H9 (cell line): ENCODE measurements at regions not wholly inside any gene's neighbourhood (a gene's known extent, or its start where the extent isn't known, plus 50 kb on each side); places are given as distances from the start of the nearest gene placed in this dataset.

Source experiments
- DNase-seq: peaks from one replicate; pipeline ENCODE4 v3.0.0-alpha.2; 2017
- H2AFZ ChIP-seq: one replicate; pipeline ENCODE4 v1.6.1; 2013; ENCODE audit warnings: mild to moderate bottlenecking, low read length, control low read depth, moderate library complexity
- H2AK5ac ChIP-seq: 2 replicates; pipeline ENCODE4 v1.6.1; 2013; ENCODE audit warnings: low read length, control low read depth, mixed read lengths; ENCODE audit not compliant: insufficient read length
- H2BK120ac ChIP-seq: one replicate; pipeline ENCODE4 v1.6.1; 2013; ENCODE audit warnings: low read depth, mild to moderate bottlenecking, low read length, control low read depth, inconsistent platforms; ENCODE audit not compliant: poor library complexity, severe bottlenecking
- H2BK12ac ChIP-seq: 2 replicates; pipeline ENCODE4 v1.6.1; 2013; ENCODE audit warnings: low read length, control low read depth, mixed read lengths, low read depth; ENCODE audit not compliant: insufficient read length
- H2BK15ac ChIP-seq: 2 replicates; pipeline ENCODE4 v1.6.1; 2013; ENCODE audit warnings: low read depth, low read length, control low read depth
- H2BK20ac ChIP-seq: one replicate; pipeline ENCODE4 v1.6.1; 2013; ENCODE audit warnings: low read depth, mild to moderate bottlenecking, low read length, control low read depth, inconsistent platforms; ENCODE audit not compliant: poor library complexity, severe bottlenecking
- H2BK5ac ChIP-seq: 2 replicates; pipeline ENCODE4 v1.6.1; 2013; ENCODE audit warnings: low read length, control low read depth, mixed read lengths; ENCODE audit not compliant: insufficient read length
- H3K14ac ChIP-seq: 2 replicates; pipeline ENCODE4 v1.6.1; 2013; ENCODE audit warnings: low read length, control low read depth; ENCODE audit not compliant: insufficient read depth
- H3K18ac ChIP-seq: 2 replicates; pipeline ENCODE4 v1.6.1; 2013; ENCODE audit warnings: low read depth, mild to moderate bottlenecking, mixed read lengths, low read length, control low read depth; ENCODE audit not compliant: insufficient read length
- H3K23ac ChIP-seq: 2 replicates; pipeline ENCODE4 v1.6.1; 2013; ENCODE audit warnings: low read length, control low read depth, mixed read lengths, low read depth; ENCODE audit not compliant: insufficient read length
- H3K23me2 ChIP-seq: 2 replicates; pipeline ENCODE4 v1.6.1; 2013; ENCODE audit warnings: low read depth, mild to moderate bottlenecking, mixed read lengths, low read length, control low read depth; ENCODE audit not compliant: insufficient read length, poor library complexity, severe bottlenecking
- H3K27ac ChIP-seq: 2 replicates; pipeline ENCODE4 v1.5.1; 2013; ENCODE audit warnings: low read length, control low read depth, mixed read lengths, low read depth; ENCODE audit not compliant: insufficient read length
- H3K27me3 ChIP-seq: 2 replicates; pipeline ENCODE4 v1.6.1; 2013; ENCODE audit warnings: low read length, control low read depth, inconsistent platforms; ENCODE audit not compliant: insufficient read depth
- H3K4ac ChIP-seq: 2 replicates; pipeline ENCODE4 v1.6.1; 2013; ENCODE audit warnings: low read depth, mild to moderate bottlenecking, control low read depth, inconsistent platforms, low read length, moderate library complexity
- H3K4me1 ChIP-seq: 2 replicates; pipeline ENCODE4 v1.6.1; 2013; ENCODE audit warnings: low read length, control low read depth, inconsistent platforms; ENCODE audit not compliant: insufficient read depth
- H3K4me2 ChIP-seq: 2 replicates; pipeline ENCODE4 v1.6.1; 2013; ENCODE audit warnings: low read length, control low read depth, mixed read lengths; ENCODE audit not compliant: insufficient read length, insufficient read depth
- H3K56ac ChIP-seq: 2 replicates; pipeline ENCODE4 v1.6.1; 2013; ENCODE audit warnings: low read depth, mild to moderate bottlenecking, mixed read lengths, low read length, control low read depth; ENCODE audit not compliant: insufficient read length
- H3K79me1 ChIP-seq: 2 replicates; pipeline ENCODE4 v1.6.1; 2013; ENCODE audit warnings: low read depth, mild to moderate bottlenecking, moderate library complexity, low read length, control low read depth, inconsistent platforms; ENCODE audit not compliant: insufficient read depth, poor library complexity, severe bottlenecking
- H3K79me2 ChIP-seq: 2 replicates; pipeline ENCODE4 v1.6.1; 2013; ENCODE audit warnings: low read length, control low read depth, inconsistent platforms; ENCODE audit not compliant: insufficient read depth
- H3K9ac ChIP-seq: 2 replicates; pipeline ENCODE4 v1.6.1; 2013; ENCODE audit warnings: low read length, control low read depth, mixed read lengths; ENCODE audit not compliant: insufficient read length; ENCODE audit errors: extremely low read depth
- H3K9me3 ChIP-seq: one replicate; pipeline ENCODE4 v1.6.1; 2013; ENCODE audit warnings: low read depth, low read length, inconsistent platforms; ENCODE audit not compliant: control insufficient read depth
- H3T11ph ChIP-seq: one replicate; pipeline ENCODE4 v1.6.1; 2013; ENCODE audit warnings: mild to moderate bottlenecking, low read length, control low read depth, inconsistent platforms
- H4K20me1 ChIP-seq: one replicate; pipeline ENCODE4 v1.6.1; 2013; ENCODE audit not compliant: control insufficient read depth, insufficient read length, insufficient read depth
- H4K5ac ChIP-seq: 2 replicates; pipeline ENCODE4 v1.6.1; 2013; ENCODE audit warnings: low read depth, mild to moderate bottlenecking, mixed read lengths, low read length, control low read depth; ENCODE audit not compliant: insufficient read length
- H4K8ac ChIP-seq: replicated peaks from 2 replicates; pipeline ENCODE4 v1.6.1; 2013; ENCODE audit warnings: low read length, control low read depth, mixed read lengths, low read depth; ENCODE audit not compliant: insufficient read length
- H4K91ac ChIP-seq: 2 replicates; pipeline ENCODE4 v1.6.1; 2013; ENCODE audit warnings: low read depth, mild to moderate bottlenecking, moderate library complexity, mixed read lengths, low read length, control low read depth; ENCODE audit not compliant: insufficient read length
- H3K27ac Mint-ChIP-seq, 3 experiments: 2 replicates in 2 of 3; 3 replicates in 1 of 3; pipeline ENCODE4 v1.8.0; 2020 to 2021; ENCODE audit warnings: mixed read lengths in 3 of 3, mild to moderate bottlenecking in 1 of 3, moderate library complexity in 1 of 3
- H3K27me3 Mint-ChIP-seq: 2 replicates; pipeline ENCODE4 v1.8.0; 2021; ENCODE audit warnings: low read depth, mild to moderate bottlenecking, moderate library complexity, mixed read lengths
- H3K36me3 Mint-ChIP-seq, 3 experiments: 2 replicates in 2 of 3; 3 replicates in 1 of 3; pipeline ENCODE4 v1.8.0; 2020 to 2021; ENCODE audit warnings: low read depth in 3 of 3, mixed read lengths in 3 of 3; ENCODE audit not compliant: insufficient read depth in 1 of 3
- H3K4me1 Mint-ChIP-seq, 2 experiments: 2 replicates each; pipeline ENCODE4 v1.8.0; 2020; ENCODE audit warnings: mixed read lengths in 2 of 2
- H3K4me3 Mint-ChIP-seq, 2 experiments: 2 replicates in 1 of 2; 3 replicates in 1 of 2; pipeline ENCODE4 v1.8.0; 2020 to 2021; ENCODE audit warnings: mild to moderate bottlenecking in 2 of 2, mixed read lengths in 2 of 2, moderate library complexity in 1 of 2
- H3K9me3 Mint-ChIP-seq, 2 experiments: 2 replicates in 1 of 2; 3 replicates in 1 of 2; pipeline ENCODE4 v1.8.0; 2020; ENCODE audit warnings: mild to moderate bottlenecking in 2 of 2, mixed read lengths in 2 of 2, moderate library complexity in 1 of 2
- CTCF ChIP-seq: fragments of 200-600 bp; sonication (generic); conservative IDR thresholded peaks from 3 replicates; pipeline ENCODE4 v1.8.0; 2021; ENCODE audit warnings: antibody characterized with exemption, mild to moderate bottlenecking
- WGBS: extraction: QIAGEN DNeasy Blood & Tissue Kit; methylation state at CpG from one replicate; pipeline ENCODE4 v1.1.7; 2013; ENCODE audit warnings: missing lambda C conversion rate, low lambda C conversion rate, mixed read lengths; ENCODE audit not compliant: insufficient read length; ENCODE audit errors: extremely low coverage; 5-methylcytosine and 5-hydroxymethylcytosine counted together

GRCh38 chr5:166509085-166509484, 1782.4 kb upstream of the WWC1 start:
- H3K23me2 ChIP-seq = no peaks in the 10 kb centered on the region
- H3K27me3 ChIP-seq = no peaks in the 10 kb centered on the region
- H3K9me3 Mint-ChIP-seq = no peaks in the 10 kb centered on the region; a peak in 1 of 5 replicates
- no peak overlapping the region for H4K8ac ChIP-seq
- H3K9me3 ChIP-seq = no peaks in the 10 kb centered on the region
- H3K4me1 Mint-ChIP-seq = peaks cover 4 to 5% of the 10 kb centered on the region in 2 experiments
- H3K4ac ChIP-seq = no peak overlapping the region
- no peaks in the 10 kb centered on the region for H3K36me3 Mint-ChIP-seq
- H2AFZ ChIP-seq = no peak overlapping the region
- H2AK5ac ChIP-seq = no peak overlapping the region
- H2BK15ac ChIP-seq = no peak overlapping the region
- no peaks in the 10 kb centered on the region for H3K27me3 Mint-ChIP-seq
- no peak overlapping the region for H4K5ac ChIP-seq
- no peak overlapping the region for H3K9ac ChIP-seq
- no peak for TF ChIP-seq CTCF
- H2BK120ac ChIP-seq = no peak overlapping the region
- no peaks in the 10 kb centered on the region for H4K20me1 ChIP-seq
- no peaks in the 10 kb centered on the region for H3K79me1 ChIP-seq
- H2BK5ac ChIP-seq = no peak overlapping the region
- no peak for DNase-seq
- no peaks in the 10 kb centered on the region for H3K4me1 ChIP-seq
- no CpG with 5 or more reads among the region's 3 CpGs for WGBS
- no peak overlapping the region for H2BK20ac ChIP-seq
- no peak overlapping the region for H3K4me2 ChIP-seq
- no peak overlapping the region for H3K56ac ChIP-seq
- no peak overlapping the region for H3K4me3 Mint-ChIP-seq
- no peak overlapping the region for H3K27ac ChIP-seq
- no peak overlapping the region for H3K23ac ChIP-seq
- no peak overlapping the region for H3T11ph ChIP-seq
- no peak overlapping the region for H2BK12ac ChIP-seq
- H3K79me2 ChIP-seq = no peaks in the 10 kb centered on the region
- H3K14ac ChIP-seq = no peak overlapping the region
- no peak overlapping the region for H3K27ac Mint-ChIP-seq
- H4K91ac ChIP-seq = no peak overlapping the region
- no peak overlapping the region for H3K18ac ChIP-seq
